ENCODE measurements at regions not wholly inside any gene's neighbourhood (a gene's known extent, or its start where the extent isn't known, plus 50 kb on each side); places are given as distances from the start of the nearest gene placed in this dataset.

DNA sequence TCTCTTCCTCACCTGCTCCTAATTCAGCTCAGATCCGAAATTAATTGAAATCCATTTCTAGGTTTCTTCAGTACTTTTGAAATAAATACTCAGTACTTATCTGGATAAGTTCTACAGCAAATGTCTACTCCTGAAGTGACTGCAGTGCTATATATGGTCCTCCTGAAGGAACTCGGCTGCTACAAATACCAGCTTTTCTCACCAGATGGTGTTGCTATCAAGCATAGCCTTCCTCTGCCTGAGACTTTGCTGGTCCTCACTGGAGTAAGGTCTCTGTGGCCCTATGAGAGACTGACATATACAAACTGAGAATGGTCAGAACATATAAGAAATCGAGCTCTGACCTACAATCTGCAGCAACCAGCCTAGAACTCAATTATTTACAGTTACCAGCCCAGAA, 161.6 kb downstream of the NDFIP2 start:
- TF ChIP-seq, protein P1, sequence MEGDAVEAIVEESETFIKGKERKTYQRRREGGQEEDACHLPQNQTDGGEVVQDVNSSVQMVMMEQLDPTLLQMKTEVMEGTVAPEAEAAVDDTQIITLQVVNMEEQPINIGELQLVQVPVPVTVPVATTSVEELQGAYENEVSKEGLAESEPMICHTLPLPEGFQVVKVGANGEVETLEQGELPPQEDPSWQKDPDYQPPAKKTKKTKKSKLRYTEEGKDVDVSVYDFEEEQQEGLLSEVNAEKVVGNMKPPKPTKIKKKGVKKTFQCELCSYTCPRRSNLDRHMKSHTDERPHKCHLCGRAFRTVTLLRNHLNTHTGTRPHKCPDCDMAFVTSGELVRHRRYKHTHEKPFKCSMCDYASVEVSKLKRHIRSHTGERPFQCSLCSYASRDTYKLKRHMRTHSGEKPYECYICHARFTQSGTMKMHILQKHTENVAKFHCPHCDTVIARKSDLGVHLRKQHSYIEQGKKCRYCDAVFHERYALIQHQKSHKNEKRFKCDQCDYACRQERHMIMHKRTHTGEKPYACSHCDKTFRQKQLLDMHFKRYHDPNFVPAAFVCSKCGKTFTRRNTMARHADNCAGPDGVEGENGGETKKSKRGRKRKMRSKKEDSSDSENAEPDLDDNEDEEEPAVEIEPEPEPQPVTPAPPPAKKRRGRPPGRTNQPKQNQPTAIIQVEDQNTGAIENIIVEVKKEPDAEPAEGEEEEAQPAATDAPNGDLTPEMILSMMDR (IDR thresholded peaks at IDR 0.05): no peak
- TF ChIP-seq POLR2A (IDR thresholded peaks at IDR 0.05): no peak
